Duodenal mucosa (tissue), 2 donors: ENCODE measurements at regions not wholly inside any gene's neighbourhood (a gene's known extent, or its start where the extent isn't known, plus 50 kb on each side); places are given as distances from the start of the nearest gene placed in this dataset.

Source experiments
- H3K27ac ChIP-seq: one replicate; pipeline ENCODE4 v1.7.0; 2013; ENCODE audit warnings: low read depth, low read length
- H3K27me3 ChIP-seq, 2 donors: one replicate each; pipeline ENCODE4 v1.7.0; 2013; ENCODE audit warnings: low read length in 2 of 2, control low read depth in 1 of 2; ENCODE audit not compliant: insufficient read depth in 2 of 2, control insufficient read depth in 1 of 2
- H3K36me3 ChIP-seq, 2 donors: one replicate each; pipeline ENCODE4 v1.7.0; 2013; ENCODE audit warnings: low read length in 2 of 2, control low read depth in 1 of 2; ENCODE audit not compliant: insufficient read depth in 2 of 2, control insufficient read depth in 1 of 2
- H3K4me1 ChIP-seq, 2 donors: one replicate each; pipeline ENCODE4 v1.7.0; 2013; ENCODE audit warnings: low read length in 2 of 2, control low read depth in 1 of 2; ENCODE audit not compliant: insufficient read depth in 2 of 2, control insufficient read depth in 1 of 2
- H3K4me3 ChIP-seq, 2 donors: one replicate each; pipeline ENCODE4 v1.7.0; 2013; ENCODE audit warnings: low read length in 2 of 2, low read depth in 1 of 2
- H3K9ac ChIP-seq, 2 donors: one replicate each; pipeline ENCODE4 v1.7.0; 2013; ENCODE audit warnings: low read length in 2 of 2, low read depth in 1 of 2
- H3K9me3 ChIP-seq, 2 donors: one replicate each; pipeline ENCODE4 v1.7.0; 2013; ENCODE audit warnings: low read length in 2 of 2, control low read depth in 1 of 2; ENCODE audit not compliant: control insufficient read depth in 1 of 2

DNA sequence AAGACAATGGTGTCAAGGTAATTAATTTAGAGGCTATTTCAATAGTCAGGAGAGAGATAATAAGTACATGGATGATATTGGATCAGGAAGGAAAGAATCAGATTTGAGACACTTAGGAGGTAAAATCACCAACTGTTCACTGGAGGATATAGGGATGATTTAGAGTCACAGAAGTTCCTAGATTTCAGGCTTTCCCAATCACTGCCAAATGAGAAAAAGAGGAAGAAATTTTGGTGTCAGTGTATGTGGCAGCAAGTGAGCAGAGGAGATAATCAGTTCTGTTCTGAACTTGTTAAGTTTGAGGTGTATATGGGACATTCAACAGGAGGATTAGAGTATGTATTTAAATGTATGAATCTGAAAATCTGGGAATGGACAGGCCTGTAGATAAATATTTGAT, 640.4 kb downstream of the NR4A2 start:
- H3K36me3 ChIP-seq: no peaks in the 10 kb centered on the region
- H3K9me3 ChIP-seq: no peaks in the 10 kb centered on the region
- no peak overlapping the region for H3K27ac ChIP-seq
- no peaks in the 10 kb centered on the region for H3K27me3 ChIP-seq
- no peak overlapping the region for H3K4me3 ChIP-seq
- H3K9ac ChIP-seq: no peak overlapping the region
- no peaks in the 10 kb centered on the region for H3K4me1 ChIP-seq

DNA sequence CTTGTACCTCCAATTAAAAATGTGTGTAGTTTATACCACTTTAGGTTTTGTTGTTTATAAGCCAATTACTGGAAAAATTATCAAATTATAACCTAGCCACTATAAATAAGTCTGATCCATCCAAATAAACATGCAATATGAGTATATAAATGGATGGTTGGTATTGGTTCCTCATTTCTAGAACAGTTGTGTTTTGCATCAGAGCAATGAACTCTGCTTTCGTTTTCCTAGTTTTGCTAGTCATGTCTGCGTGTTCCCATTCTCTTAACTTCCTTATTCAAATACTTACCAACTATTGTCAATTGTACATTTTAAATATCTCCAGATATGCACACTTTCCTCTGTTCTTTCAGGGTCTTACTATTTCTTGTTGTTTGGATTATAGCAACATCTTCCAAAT, 641.7 kb downstream of the NR4A2 start:
- Histone ChIP-seq H3K4me3 (no peak overlapping the region), H3K36me3 (no peaks in the 10 kb centered on the region), H3K4me1 (no peaks in the 10 kb centered on the region), H3K9ac (no peak overlapping the region), H3K27ac (no peak overlapping the region), H3K9me3 (no peaks in the 10 kb centered on the region), H3K27me3 (no peaks in the 10 kb centered on the region)

DNA sequence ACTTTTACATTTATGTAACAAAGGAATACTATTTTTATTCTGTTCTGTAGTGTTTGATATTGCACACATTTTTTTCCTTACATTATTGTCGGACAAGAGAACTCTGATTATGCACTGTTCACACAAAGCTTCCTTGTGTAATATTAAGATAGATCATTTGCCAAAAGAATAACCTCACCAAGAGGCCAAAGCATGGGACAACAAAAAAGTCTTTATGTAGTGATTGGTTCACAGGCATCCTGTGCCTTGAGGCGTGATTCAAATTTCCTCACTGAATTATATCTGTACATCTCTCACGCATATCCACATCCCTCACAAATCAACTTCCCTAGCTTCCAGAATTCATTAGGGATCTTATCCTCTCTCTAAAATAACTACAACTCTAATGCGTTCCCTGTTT, 642.7 kb downstream of the NR4A2 start:
- H3K36me3 ChIP-seq: no peaks in the 10 kb centered on the region
- H3K9ac ChIP-seq: no peak overlapping the region
- no peak overlapping the region for H3K27ac ChIP-seq
- no peaks in the 10 kb centered on the region for H3K4me1 ChIP-seq
- no peaks in the 10 kb centered on the region for H3K27me3 ChIP-seq
- no peaks in the 10 kb centered on the region for H3K9me3 ChIP-seq
- no peak overlapping the region for H3K4me3 ChIP-seq

DNA sequence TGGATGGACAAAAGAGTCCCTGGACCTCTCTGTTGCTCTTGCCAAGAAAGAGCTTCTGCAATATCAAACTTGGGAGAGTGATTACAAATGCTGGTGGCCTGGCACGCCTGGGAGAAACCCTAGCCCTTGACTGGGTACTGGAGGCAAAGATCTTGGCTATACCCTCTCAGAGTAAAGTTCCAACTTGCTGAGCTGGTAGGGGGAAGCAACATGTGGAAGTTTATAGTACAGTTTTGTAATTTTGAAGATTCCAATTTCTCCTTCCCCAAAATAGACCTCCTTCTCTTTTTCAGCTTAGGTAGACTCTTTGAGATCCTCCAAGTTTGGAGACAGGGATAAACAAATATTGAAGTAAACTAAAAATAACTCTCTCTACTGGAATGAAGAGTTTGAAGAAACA, 645.3 kb downstream of the NR4A2 start:
- Histone ChIP-seq H3K4me3 (no peak overlapping the region), H3K4me1 (no peaks in the 10 kb centered on the region), H3K9me3 (no peaks in the 10 kb centered on the region), H3K27me3 (no peaks in the 10 kb centered on the region), H3K36me3 (no peaks in the 10 kb centered on the region), H3K27ac (no peak overlapping the region), H3K9ac (no peak overlapping the region)

DNA sequence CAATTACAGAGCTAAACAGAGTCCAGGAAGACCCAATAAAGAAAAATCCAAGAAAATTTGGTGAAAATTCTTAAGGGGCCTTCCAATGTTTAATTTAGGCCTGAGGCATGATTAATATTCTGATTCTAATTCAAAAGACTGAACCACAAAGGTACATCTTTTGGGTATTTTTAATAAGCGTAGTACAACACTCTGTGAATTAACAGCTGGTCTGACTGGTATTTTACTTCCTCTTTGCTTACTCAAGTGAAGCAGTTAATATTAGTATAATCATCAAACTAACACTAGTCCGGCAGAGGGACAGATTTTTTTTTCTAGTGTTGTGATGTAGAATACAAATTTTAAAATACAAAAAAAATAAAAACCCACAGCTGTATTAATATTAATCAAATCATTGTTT, 652.9 kb downstream of the NR4A2 start:
- no peak overlapping the region for H3K27ac ChIP-seq
- no peaks in the 10 kb centered on the region for H3K9me3 ChIP-seq
- H3K36me3 ChIP-seq: no peaks in the 10 kb centered on the region
- H3K27me3 ChIP-seq: no peaks in the 10 kb centered on the region
- no peak overlapping the region for H3K9ac ChIP-seq
- no peaks in the 10 kb centered on the region for H3K4me1 ChIP-seq
- no peak overlapping the region for H3K4me3 ChIP-seq

DNA sequence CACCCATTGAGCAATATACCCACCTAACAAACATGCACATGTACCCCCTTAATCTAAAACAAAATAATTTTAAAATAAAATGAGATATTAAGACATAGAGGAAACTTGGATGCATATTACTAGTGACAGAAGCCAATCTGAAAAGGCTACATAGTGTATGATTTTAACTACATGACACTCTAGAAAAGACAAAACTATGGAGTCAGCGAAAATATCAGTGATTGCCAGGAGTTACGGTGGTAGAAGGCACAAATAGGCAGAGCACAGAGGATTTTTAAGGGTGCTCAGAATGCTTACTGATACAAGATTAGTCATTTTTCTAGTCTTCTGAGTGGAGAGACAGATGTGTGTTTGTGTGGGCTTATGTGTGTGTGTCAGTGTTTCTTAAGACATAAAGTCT, 656.6 kb downstream of the NR4A2 start:
- no peaks in the 10 kb centered on the region for H3K9me3 ChIP-seq
- no peaks in the 10 kb centered on the region for H3K4me1 ChIP-seq
- H3K27me3 ChIP-seq: no peaks in the 10 kb centered on the region
- H3K36me3 ChIP-seq: no peaks in the 10 kb centered on the region
- no peak overlapping the region for H3K27ac ChIP-seq
- no peak overlapping the region for H3K4me3 ChIP-seq
- H3K9ac ChIP-seq: no peak overlapping the region

DNA sequence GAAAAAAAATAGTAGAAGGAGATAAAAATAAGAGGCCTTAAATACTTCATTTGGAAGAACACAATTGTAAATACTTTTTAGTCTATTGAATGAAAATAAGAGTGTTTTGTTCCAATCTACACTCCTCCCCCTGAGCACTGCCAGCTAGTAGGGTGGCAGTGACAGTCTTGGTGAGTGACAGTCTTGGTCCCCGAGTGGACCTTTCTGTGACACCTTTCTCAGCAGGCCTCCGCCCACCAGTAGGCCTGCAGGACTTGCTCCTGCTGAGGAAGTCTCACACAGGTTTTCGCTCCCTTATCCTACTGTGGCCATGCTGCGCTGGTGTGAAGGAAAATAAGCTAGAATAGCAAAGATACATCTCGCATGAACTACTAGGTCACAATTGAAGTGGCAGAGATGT, 666.8 kb downstream of the NR4A2 start:
- Histone ChIP-seq H3K36me3 (no peaks in the 10 kb centered on the region), H3K27ac (no peak overlapping the region), H3K4me3 (no peak overlapping the region), H3K9ac (no peak overlapping the region), H3K4me1 (no peaks in the 10 kb centered on the region), H3K9me3 (no peaks in the 10 kb centered on the region), H3K27me3 (no peaks in the 10 kb centered on the region)

DNA sequence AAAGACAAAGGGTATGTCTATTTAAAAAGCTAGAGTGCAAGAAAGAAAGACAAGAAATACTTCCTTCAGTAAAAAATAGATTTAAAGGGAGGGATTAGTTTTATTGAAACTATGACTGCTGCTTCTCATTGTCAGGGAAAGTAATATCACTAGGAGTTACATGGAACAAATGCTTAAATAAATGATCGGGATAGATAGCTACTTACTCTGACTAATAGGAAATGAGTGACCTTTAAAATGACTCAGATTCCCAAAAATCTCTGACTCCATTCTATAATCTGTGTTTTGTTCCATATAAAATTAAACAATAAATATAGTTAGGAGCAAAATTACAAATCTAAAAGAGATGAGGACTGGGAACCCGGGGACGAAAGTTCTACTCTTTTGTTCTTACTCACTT, 669.3 kb downstream of the NR4A2 start:
- Histone ChIP-seq H3K4me3 (no peak overlapping the region), H3K4me1 (no peaks in the 10 kb centered on the region), H3K36me3 (no peaks in the 10 kb centered on the region), H3K9ac (no peak overlapping the region), H3K27me3 (no peaks in the 10 kb centered on the region), H3K9me3 (no peaks in the 10 kb centered on the region), H3K27ac (no peak overlapping the region)

DNA sequence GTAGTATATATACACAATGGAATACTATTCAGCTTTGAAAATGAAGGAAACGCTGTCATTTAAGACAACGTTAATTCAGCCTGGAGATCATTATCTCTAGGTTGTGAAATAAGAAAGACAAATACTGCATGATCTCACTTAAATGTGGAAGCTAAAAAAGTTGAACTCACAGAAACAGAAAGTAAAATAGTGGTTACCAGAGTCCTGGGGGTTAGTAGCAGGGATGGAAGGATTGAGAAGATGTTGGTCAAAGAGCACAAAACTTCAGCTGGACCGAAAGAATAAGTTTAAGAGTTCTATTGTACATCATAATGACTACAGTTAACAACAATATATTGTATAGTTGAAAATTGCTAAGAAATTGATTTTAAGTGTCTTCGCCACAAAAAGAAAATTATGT, 670.3 kb downstream of the NR4A2 start:
- Histone ChIP-seq H3K9ac (no peak overlapping the region), H3K4me3 (no peak overlapping the region), H3K9me3 (no peaks in the 10 kb centered on the region), H3K36me3 (no peaks in the 10 kb centered on the region), H3K27me3 (no peaks in the 10 kb centered on the region), H3K4me1 (no peaks in the 10 kb centered on the region), H3K27ac (no peak overlapping the region)

DNA sequence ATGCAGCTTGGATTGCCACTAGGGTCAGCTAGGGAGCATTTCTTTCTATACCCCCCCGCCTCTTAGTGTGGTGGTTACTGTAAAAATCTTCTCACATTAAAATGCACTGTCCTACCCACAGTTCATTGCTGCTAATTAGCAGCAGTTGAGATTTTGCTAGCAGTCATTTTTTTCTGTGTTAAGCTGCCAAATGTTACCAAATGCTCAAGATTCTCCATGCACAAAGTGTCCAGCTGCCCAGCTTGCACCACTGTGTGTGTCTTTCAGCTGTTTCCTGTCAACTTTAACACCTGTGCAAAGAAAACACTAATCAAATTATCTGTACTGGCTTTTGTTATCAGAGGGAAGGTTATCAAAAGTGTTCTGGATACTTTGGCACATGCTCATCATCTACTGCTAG, 679.3 kb downstream of the NR4A2 start:
- H3K4me3 ChIP-seq: no peak overlapping the region

DNA sequence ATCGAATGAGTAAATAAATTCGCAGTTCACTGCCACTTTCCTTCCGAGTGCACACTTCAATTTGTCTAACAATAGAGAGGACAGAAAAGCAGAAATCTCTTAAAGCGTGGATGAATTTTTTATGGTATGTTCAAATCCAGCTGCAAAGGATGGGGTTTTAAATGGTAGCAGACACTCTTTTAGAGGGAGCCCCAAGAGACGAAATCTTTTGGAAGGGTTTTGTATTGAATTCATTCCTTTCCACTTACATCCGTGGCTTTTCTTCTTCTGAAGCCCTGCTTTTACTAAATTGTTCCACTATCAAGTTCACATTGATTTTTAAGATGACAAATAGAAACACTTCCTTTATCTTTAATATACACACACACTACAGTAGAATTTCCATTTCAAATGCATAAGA, 680.7 kb downstream of the NR4A2 start:
- Histone ChIP-seq H3K36me3 (no peaks in the 10 kb centered on the region), H3K27ac (no peak overlapping the region), H3K4me3 (no peak overlapping the region), H3K9ac (no peak overlapping the region), H3K27me3 (no peaks in the 10 kb centered on the region), H3K4me1 (no peaks in the 10 kb centered on the region), H3K9me3 (no peaks in the 10 kb centered on the region)

More for the DNA sequence above, 679.3 kb downstream of the NR4A2 start:
- Histone ChIP-seq H3K36me3 (no peaks in the 10 kb centered on the region), H3K27me3 (no peaks in the 10 kb centered on the region), H3K4me1 (no peaks in the 10 kb centered on the region), H3K9me3 (no peaks in the 10 kb centered on the region), H3K9ac (no peak overlapping the region), H3K27ac (no peak overlapping the region)
